Mesothelial cell of epicardium (in vitro differentiated cells): ENCODE measurements at regions not wholly inside any gene's neighbourhood (a gene's known extent, or its start where the extent isn't known, plus 50 kb on each side); places are given as distances from the start of the nearest gene placed in this dataset.

ENCODE experiments used
- DNase-seq, 2 experiments: peaks; one replicate each; pipeline ENCODE4 v3.0.0; 2021; ENCODE audit warnings: low spot score in 2 of 2; ENCODE audit not compliant: unreplicated experiment in 2 of 2
- H3K27ac Mint-ChIP-seq: 2 replicates; pipeline ENCODE4 v1.8.0; 2021; ENCODE audit warnings: mixed read lengths
- H3K27me3 Mint-ChIP-seq: 2 replicates; pipeline ENCODE4 v1.8.0; 2021; ENCODE audit warnings: low read depth, mixed read lengths
- H3K36me3 Mint-ChIP-seq: 2 replicates; pipeline ENCODE4 v1.8.0; 2021; ENCODE audit warnings: mixed read lengths
- H3K4me1 Mint-ChIP-seq: 2 replicates; pipeline ENCODE4 v1.8.0; 2021; ENCODE audit warnings: mixed read lengths
- H3K4me3 Mint-ChIP-seq: 2 replicates; pipeline ENCODE4 v1.8.0; 2021; ENCODE audit warnings: mild to moderate bottlenecking, moderate library complexity, mixed read lengths
- H3K9me3 Mint-ChIP-seq: 2 replicates; pipeline ENCODE4 v1.8.0; 2021; ENCODE audit warnings: mixed read lengths
- CTCF ChIP-seq: fragments of 200-600 bp; sonication (generic); IDR thresholded peaks from one replicate; pipeline ENCODE4 v1.5.0; 2021; ENCODE audit warnings: antibody characterized with exemption; ENCODE audit not compliant: unreplicated experiment

GRCh38 chr14:87066221-87066817 lies 926.7 kb downstream of the GALC start:
- Mint-ChIP-seq H3K4me3 (no peak overlapping the region), H3K9me3 (no peaks in the 10 kb centered on the region), H3K4me1 (peaks cover 5% of the 10 kb centered on the region), H3K27ac (no peak overlapping the region), H3K36me3 (no peaks in the 10 kb centered on the region), H3K27me3 (no peaks in the 10 kb centered on the region)
- no peak for DNase-seq
- no peak for TF ChIP-seq CTCF

DNA sequence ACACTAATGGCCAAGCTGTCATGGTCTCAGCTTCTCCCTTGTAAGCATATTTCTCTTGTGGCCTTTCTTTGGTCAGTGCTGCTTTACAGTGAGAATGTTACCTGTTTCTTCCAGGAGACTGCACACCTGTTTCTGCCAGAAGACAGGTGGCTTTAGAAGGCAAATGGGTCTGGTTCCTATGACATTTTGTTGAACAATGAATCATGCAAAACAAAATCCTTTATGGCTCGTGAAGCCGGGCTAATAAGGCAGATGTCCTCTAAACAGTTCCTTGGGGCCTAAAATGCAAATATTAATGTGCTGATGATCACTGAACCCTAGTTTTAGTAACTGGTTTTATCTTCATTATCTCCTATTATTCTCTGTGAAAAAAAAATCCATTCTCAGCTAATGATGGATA lies 927.6 kb downstream of the GALC start:
- H3K4me1 Mint-ChIP-seq, result peaks cover 5% of the 10 kb centered on the region
- H3K27ac Mint-ChIP-seq, result no peak overlapping the region
- DNase-seq, result no peak
- no peaks in the 10 kb centered on the region for H3K27me3 Mint-ChIP-seq
- TF ChIP-seq CTCF, result no peak
- H3K36me3 Mint-ChIP-seq, result no peaks in the 10 kb centered on the region
- no peak overlapping the region for H3K4me3 Mint-ChIP-seq
- no peaks in the 10 kb centered on the region for H3K9me3 Mint-ChIP-seq

DNA sequence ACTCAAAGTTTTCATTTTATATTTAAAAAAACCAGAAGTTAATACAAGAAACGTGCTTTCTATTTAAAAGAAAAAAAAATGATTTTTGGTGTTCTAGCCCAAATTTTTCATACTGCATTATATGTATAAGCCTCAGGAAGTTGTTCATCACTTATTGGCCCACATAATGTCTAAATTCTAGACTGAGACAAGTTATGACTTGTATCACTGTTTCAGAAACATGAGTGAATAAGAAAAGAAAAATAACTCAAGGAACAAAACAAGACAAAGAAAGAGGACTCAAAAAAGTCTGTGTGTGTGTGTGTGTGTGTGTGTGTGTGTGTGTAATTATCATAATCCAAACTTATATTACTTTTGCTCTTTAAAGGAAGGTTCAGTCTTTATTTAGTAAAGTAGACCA lies 929.8 kb downstream of the GALC start:
- Mint-ChIP-seq H3K27ac (no peak overlapping the region), H3K27me3 (no peaks in the 10 kb centered on the region), H3K36me3 (no peaks in the 10 kb centered on the region), H3K4me1 (peaks cover 5% of the 10 kb centered on the region), H3K9me3 (peaks cover 2% of the 10 kb centered on the region), H3K4me3 (no peak overlapping the region)
- no peak for DNase-seq
- TF ChIP-seq CTCF, result no peak

- H3K36me3 Mint-ChIP-seq, result no peaks in the 10 kb centered on the region
- no peak for DNase-seq
- no peak overlapping the region for H3K27ac Mint-ChIP-seq
- H3K9me3 Mint-ChIP-seq, result peaks cover 4% of the 10 kb centered on the region
- H3K4me3 Mint-ChIP-seq, result no peak overlapping the region
- no peak for TF ChIP-seq CTCF
- H3K27me3 Mint-ChIP-seq, result no peaks in the 10 kb centered on the region
- H3K4me1 Mint-ChIP-seq, result no peaks in the 10 kb centered on the region
Observed at GRCh38 chr14:87060405-87060804, 932.6 kb downstream of the GALC start.

- Mint-ChIP-seq H3K9me3 (peaks cover 4% of the 10 kb centered on the region), H3K27ac (no peak overlapping the region), H3K36me3 (no peaks in the 10 kb centered on the region), H3K4me1 (no peaks in the 10 kb centered on the region), H3K27me3 (no peaks in the 10 kb centered on the region), H3K4me3 (no peak overlapping the region)
- no peak for TF ChIP-seq CTCF
- DNase-seq, result no peak
Observed at GRCh38 chr14:87059060-87059839, 933.7 kb downstream of the GALC start.
